ENCODE measurements at regions not wholly inside any gene's neighbourhood (a gene's known extent, or its start where the extent isn't known, plus 50 kb on each side); places are given as distances from the start of the nearest gene placed in this dataset.

DNA sequence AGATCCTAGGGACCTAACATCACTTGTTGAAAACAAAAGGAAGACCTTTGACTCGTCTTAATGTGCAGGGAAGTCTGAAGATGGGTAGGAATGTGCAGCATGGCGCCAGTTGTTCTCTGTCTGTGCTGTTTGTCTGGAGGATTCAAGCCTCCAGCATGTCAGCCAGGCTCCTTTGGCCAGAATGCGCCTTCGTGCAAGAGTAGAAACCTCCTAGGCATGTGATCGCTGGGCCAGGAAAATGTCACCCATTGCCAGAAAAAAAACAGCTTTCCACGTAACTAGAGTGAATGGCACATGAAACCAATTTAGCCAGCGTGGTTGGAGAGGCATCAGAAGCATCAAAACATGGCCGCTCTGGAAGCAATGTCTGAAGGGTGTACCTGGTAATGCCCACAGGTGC lies 132.7 kb downstream of the EDN1 start:
- H3K36me3 Mint-ChIP-seq (ENCODE audit: insufficient read depth) = no peaks in the 10 kb centered on the region

DNA sequence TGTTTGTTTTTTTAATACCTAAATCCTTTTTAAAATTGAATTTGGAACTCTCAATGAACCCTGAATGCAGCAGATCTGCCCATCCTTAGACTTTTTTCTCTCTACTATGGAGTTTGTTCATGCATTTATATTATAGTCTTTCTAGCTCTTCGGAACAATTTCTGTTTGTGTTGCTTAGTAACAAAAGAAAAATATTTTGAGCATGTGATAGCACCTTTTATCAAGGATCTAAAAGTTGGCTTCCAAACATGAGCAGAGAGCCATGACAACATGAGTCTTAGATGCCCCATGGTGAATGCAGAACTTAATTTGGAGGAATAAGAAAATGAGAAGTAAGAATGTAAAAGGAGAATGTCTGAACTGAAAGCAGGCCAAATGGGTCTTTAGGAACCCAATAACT lies 133.7 kb downstream of the EDN1 start:
- Mint-ChIP-seq H3K4me3 (no peak overlapping the region), H3K27me3 (ENCODE audit: low read depth) (peaks cover 6% of the 10 kb centered on the region), H3K9me3 (peaks cover 4% of the 10 kb centered on the region), H3K36me3 (ENCODE audit: insufficient read depth) (no peaks in the 10 kb centered on the region), H3K4me1 (ENCODE audit: low read depth) (no peaks in the 10 kb centered on the region)
- no peak for ATAC-seq
- DNase-seq = no peak

More for the DNA sequence above, 132.7 kb downstream of the EDN1 start:
- H3K27me3 Mint-ChIP-seq (ENCODE audit: low read depth) = peaks cover 3% of the 10 kb centered on the region
- peaks cover 8% of the 10 kb centered on the region for H3K9me3 Mint-ChIP-seq
- H3K4me3 Mint-ChIP-seq = no peak overlapping the region
- ATAC-seq = no peak
- DNase-seq = no peak
- no peaks in the 10 kb centered on the region for H3K4me1 Mint-ChIP-seq (ENCODE audit: low read depth)

DNA sequence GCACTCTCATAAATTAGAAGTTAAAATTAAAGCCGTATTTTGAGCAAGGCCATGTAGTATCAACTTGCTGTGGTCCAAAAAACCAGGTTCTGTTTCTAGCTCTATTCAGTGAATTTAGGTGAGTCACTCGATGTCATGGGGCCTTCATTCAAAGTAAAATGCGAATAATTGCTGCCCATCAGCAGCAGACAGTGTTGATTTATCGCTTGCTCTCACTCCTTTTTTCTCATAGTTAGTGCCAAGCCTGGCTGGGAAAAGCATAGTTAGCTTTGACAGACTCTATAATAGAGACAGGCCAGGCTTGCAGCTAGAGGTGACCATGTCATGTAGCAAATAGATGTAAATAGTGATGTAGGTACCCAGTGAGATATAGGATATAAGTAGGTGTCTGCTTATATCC lies 136.0 kb downstream of the EDN1 start:
- ATAC-seq (no peak), DNase-seq (no peak)
- peaks cover 6% of the 10 kb centered on the region for H3K27me3 Mint-ChIP-seq (ENCODE audit: low read depth)
- no peaks in the 10 kb centered on the region for H3K9me3 Mint-ChIP-seq
- no peak overlapping the region for H3K4me3 Mint-ChIP-seq
- H3K4me1 Mint-ChIP-seq (ENCODE audit: low read depth) = no peaks in the 10 kb centered on the region
- no peaks in the 10 kb centered on the region for H3K36me3 Mint-ChIP-seq (ENCODE audit: insufficient read depth)

DNA sequence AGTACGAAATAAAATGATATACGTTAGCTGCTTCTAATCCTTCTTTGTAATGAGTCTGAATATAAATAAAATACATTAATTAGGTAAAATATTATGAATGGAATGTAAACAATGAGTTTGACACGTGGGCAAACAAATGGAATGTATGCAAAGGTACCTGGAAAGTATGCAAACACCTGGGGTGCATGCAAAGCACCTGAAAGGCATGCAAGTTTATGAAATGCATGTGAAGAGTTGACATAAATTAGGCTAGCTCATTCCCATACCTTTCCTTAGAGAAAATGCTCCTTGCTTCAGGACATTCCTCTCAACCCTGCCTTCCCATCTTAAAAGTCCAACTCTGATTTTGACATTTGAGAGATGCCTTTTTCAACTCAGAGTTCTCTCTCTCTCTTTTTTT lies 140.9 kb downstream of the EDN1 start:
- no peaks in the 10 kb centered on the region for H3K4me1 Mint-ChIP-seq (ENCODE audit: low read depth)
- ATAC-seq (no peak), DNase-seq (no peak)
- H3K4me3 Mint-ChIP-seq = no peak overlapping the region
- H3K9me3 Mint-ChIP-seq = peaks cover 12% of the 10 kb centered on the region
- H3K27me3 Mint-ChIP-seq (ENCODE audit: low read depth) = peaks cover 2% of the 10 kb centered on the region
- H3K36me3 Mint-ChIP-seq (ENCODE audit: insufficient read depth) = no peaks in the 10 kb centered on the region

DNA sequence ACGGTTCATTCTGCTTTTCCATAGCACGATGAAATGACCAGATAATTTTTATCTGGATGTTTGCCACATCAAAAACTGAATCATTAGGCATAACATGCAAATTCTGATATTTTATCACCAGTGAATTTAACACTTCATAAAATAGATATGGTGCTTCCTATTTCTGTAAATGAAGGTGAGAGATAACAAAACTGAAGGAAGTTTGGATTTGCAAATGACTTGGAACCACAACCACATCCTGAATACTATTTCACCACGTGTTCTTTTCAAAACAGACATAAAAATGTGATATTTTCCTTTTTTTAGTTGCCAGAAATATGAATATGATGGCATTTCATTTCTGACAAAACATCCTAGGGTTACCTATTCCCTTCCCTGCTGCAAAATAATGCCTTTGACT lies 146.1 kb downstream of the EDN1 start:
- ATAC-seq = no peak
- peaks cover 12% of the 10 kb centered on the region for H3K9me3 Mint-ChIP-seq

DNA sequence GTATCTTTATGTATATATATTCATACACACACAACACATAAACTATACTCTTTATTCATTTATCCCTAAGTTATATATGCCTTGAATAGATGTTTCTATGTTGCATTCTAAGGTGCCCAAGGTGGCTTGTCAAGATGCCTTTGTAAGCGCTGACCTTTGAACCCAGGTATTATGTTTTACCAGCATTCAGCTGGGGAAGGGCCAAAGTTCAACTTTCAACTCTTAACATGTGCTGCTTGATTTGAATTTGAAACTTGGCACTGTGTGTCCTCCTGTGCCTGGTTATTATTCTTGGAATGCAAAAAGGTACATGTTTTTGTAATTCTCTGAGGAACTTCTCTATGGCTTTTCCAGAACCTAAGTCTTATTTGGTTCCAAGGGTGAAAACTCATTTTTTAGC lies 146.5 kb downstream of the EDN1 start:
- no peak overlapping the region for H3K4me3 Mint-ChIP-seq
- peaks cover 12% of the 10 kb centered on the region for H3K9me3 Mint-ChIP-seq
- DNase-seq = no peak
- H3K4me1 Mint-ChIP-seq (ENCODE audit: low read depth) = no peaks in the 10 kb centered on the region
- H3K36me3 Mint-ChIP-seq (ENCODE audit: insufficient read depth) = no peaks in the 10 kb centered on the region
- peaks cover 4% of the 10 kb centered on the region for H3K27me3 Mint-ChIP-seq (ENCODE audit: low read depth)
- ATAC-seq = no peak

More for the DNA sequence above, 146.1 kb downstream of the EDN1 start:
- Mint-ChIP-seq H3K27me3 (ENCODE audit: low read depth) (peaks cover 4% of the 10 kb centered on the region), H3K36me3 (ENCODE audit: insufficient read depth) (no peaks in the 10 kb centered on the region), H3K4me3 (no peak overlapping the region), H3K4me1 (ENCODE audit: low read depth) (no peaks in the 10 kb centered on the region)
- no peak for DNase-seq

DNA sequence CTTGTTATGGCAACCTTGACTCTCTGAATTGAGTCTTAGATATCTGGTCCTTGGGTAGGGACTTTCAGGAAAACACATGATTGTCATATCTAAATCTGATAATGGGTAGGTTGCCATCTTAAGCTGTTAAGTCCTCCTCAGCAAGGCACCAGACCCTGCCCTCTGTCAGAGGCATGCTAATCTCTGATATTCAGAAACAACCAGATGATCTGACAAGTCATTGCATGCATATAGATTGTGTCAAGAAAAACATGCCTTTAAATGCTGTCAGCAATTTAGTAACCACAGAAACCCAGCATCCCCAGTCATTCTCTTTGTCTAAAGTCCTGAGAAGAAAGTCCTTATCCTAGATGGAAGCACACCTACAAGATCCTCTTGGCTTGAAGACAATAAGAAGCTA lies 149.1 kb downstream of the EDN1 start:
- ATAC-seq (no peak), DNase-seq (no peak)
- H3K4me3 Mint-ChIP-seq = no peak overlapping the region
- no peaks in the 10 kb centered on the region for H3K4me1 Mint-ChIP-seq (ENCODE audit: low read depth)
- no peaks in the 10 kb centered on the region for H3K9me3 Mint-ChIP-seq
- H3K27me3 Mint-ChIP-seq (ENCODE audit: low read depth) = peaks cover 7% of the 10 kb centered on the region
- no peaks in the 10 kb centered on the region for H3K36me3 Mint-ChIP-seq (ENCODE audit: insufficient read depth)

DNA sequence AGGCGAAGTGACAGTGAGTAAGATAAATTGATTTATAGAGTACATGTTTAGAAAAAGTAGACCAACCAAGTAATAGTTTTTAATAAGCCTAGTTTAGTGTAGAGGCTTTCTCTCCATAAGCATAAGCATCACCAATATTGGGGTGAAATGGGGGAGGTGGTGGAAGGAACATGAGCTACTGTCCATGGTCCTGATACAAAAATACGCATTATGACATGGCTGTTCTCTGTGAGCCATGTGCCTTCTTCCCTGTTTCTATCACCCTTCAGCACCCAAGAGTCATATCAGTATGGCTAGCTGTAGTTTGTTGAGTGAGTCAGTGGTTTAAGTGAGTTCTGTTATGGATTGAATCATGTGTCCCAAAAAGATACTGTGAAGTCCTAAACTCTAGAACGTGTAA lies 150.8 kb downstream of the EDN1 start:
- Mint-ChIP-seq H3K4me1 (ENCODE audit: low read depth) (no peaks in the 10 kb centered on the region), H3K4me3 (no peak overlapping the region), H3K9me3 (no peaks in the 10 kb centered on the region), H3K27me3 (ENCODE audit: low read depth) (peaks cover 9% of the 10 kb centered on the region), H3K36me3 (ENCODE audit: insufficient read depth) (no peaks in the 10 kb centered on the region)
- ATAC-seq (no peak), DNase-seq (no peak)

DNA sequence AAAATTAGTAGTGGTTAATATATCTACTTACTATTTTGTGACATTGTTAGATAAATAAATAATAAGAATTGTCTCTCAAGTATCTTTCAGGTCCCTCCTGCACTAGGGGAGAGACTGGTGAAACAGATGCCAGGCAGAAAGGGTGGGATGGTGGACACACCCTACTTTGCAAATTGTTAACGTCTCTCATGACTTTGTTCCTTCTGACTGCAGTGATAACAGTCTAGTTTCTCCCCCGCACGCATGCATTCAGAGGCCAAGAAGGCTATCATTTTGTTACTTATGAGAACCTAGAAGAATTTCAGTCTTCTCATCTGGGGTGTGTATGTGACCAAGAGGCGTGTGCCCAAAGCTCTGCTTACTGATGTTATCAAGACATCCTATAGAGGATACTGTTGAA lies 152.3 kb downstream of the EDN1 start:
- Mint-ChIP-seq H3K4me1 (ENCODE audit: low read depth) (no peaks in the 10 kb centered on the region), H3K36me3 (ENCODE audit: insufficient read depth) (no peaks in the 10 kb centered on the region), H3K27me3 (ENCODE audit: low read depth) (peaks cover 9% of the 10 kb centered on the region), H3K4me3 (no peak overlapping the region), H3K9me3 (no peaks in the 10 kb centered on the region)
- DNase-seq = no peak
- ATAC-seq = no peak

DNA sequence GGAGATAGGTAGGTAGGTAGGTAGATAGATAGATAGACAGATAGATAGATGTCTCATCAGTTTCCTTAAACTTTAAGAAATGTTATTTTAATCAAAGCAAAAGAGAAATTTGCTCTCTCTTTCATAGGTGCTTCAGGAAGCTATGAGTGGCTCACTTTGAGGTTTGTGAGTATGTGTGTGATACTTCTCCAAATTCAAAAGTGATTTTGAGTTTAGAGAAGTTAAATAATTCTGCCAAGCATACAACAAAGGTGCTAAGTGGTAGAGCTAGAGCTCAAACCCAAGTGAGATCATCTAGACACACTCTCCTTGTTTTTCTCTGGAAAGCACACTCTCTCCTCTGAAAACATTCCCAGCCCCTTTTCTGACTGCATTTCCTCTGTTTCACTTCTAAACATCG lies 156.2 kb downstream of the EDN1 start:
- Mint-ChIP-seq H3K27me3 (ENCODE audit: low read depth) (peaks cover 15% of the 10 kb centered on the region), H3K9me3 (peaks cover 3% of the 10 kb centered on the region), H3K4me1 (ENCODE audit: low read depth) (no peaks in the 10 kb centered on the region), H3K36me3 (ENCODE audit: insufficient read depth) (no peaks in the 10 kb centered on the region), H3K4me3 (no peak overlapping the region)
- ATAC-seq = no peak
- no peak for DNase-seq

DNA sequence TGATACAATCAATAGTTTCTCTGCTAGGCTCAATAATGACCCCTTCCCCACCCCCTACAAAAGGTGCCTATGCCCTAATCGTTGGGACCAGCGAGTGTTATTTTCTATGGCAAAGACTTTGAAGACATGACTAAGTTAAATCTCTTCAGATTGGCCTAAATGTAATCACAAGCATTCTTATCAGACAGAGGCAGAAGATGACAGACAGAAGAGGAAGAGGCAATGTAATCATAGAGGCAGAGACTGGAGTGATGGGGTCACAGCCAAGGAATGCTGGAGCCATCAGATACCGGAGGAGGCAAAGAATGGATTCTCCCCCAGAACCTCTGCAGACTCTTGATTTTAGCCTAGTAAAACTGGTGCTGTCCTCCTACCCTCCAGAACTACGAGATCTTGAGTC lies 159.3 kb downstream of the EDN1 start:
- Mint-ChIP-seq H3K4me3 (no peak overlapping the region), H3K36me3 (ENCODE audit: insufficient read depth) (no peaks in the 10 kb centered on the region), H3K27me3 (ENCODE audit: low read depth) (peaks cover 15% of the 10 kb centered on the region), H3K4me1 (ENCODE audit: low read depth) (no peaks in the 10 kb centered on the region), H3K9me3 (peaks cover 15% of the 10 kb centered on the region)
- ATAC-seq (no peak), DNase-seq (no peak)

DNA sequence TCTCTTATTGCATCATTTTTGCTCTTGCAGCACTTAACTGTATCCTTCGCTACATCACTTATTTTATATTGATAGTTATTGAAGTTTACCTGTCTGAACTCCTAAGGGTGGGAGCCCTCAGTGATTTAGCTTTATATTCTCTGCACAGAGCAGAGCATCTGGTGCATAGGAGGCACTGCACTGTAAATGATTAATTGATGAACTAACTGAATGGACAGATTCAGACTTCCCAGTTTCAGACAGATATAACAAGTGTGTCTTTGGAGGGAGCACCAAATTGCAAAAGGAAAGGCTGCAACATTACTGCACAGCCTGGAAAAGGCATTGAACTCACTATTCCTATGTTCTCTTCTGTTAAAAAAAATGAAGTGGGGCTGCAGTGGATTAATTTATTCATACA lies 160.3 kb downstream of the EDN1 start:
- no peaks in the 10 kb centered on the region for H3K36me3 Mint-ChIP-seq (ENCODE audit: insufficient read depth)
- no peak for DNase-seq
- no peak for ATAC-seq
- H3K4me1 Mint-ChIP-seq (ENCODE audit: low read depth) = no peaks in the 10 kb centered on the region
- H3K9me3 Mint-ChIP-seq = peaks cover 23% of the 10 kb centered on the region
- peaks cover 12% of the 10 kb centered on the region for H3K27me3 Mint-ChIP-seq (ENCODE audit: low read depth)
- no peak overlapping the region for H3K4me3 Mint-ChIP-seq

DNA sequence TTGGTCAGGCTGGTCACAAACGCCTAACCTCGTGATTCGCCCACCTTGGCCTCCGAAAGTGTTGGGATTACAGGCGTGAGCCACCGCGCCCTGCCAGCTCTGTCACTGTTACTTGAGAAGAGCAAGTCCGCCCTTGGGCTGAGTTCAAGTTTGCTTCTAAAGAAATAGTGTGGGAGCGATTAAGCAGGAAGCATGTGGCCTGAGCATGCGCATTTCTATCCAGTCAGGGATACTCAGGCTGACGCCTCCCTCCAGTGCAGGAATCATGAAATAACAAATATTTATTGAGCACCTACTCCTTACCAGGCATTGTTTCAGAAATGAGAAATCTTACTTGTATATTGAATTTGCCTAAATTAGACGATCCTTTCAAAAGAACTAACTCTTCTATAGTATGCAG lies 166.2 kb downstream of the EDN1 start:
- Mint-ChIP-seq H3K4me1 (ENCODE audit: low read depth) (no peaks in the 10 kb centered on the region), H3K27me3 (ENCODE audit: low read depth) (peaks cover 5% of the 10 kb centered on the region)

DNA sequence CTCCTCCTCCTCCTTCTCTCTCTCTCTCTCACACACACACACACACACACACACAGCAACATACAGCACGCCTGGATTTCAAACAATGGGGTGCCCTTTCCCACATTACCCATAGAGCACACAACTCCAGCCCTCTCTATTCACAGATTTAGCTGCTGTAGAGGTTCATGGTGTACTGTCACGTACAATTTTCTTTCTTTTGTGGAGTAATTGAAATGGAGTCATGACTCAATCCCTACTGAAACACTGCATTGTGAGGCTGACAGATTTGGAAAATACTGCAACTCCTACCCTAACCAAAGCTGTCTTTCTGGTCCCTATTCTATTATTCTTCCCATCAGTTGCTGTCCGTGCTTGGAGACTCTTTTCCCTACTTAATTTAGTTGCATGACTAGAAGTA lies 166.9 kb downstream of the EDN1 start:
- ATAC-seq (no peak), DNase-seq (no peak)
- Mint-ChIP-seq H3K4me3 (no peak overlapping the region), H3K4me1 (ENCODE audit: low read depth) (no peaks in the 10 kb centered on the region), H3K27me3 (ENCODE audit: low read depth) (peaks cover 3% of the 10 kb centered on the region), H3K36me3 (ENCODE audit: insufficient read depth) (no peaks in the 10 kb centered on the region), H3K9me3 (peaks cover 20% of the 10 kb centered on the region)

More for the DNA sequence above, 166.2 kb downstream of the EDN1 start:
- peaks cover 20% of the 10 kb centered on the region for H3K9me3 Mint-ChIP-seq
- no peak overlapping the region for H3K4me3 Mint-ChIP-seq
- ATAC-seq (no peak), DNase-seq (no peak)
- no peaks in the 10 kb centered on the region for H3K36me3 Mint-ChIP-seq (ENCODE audit: insufficient read depth)

DNA sequence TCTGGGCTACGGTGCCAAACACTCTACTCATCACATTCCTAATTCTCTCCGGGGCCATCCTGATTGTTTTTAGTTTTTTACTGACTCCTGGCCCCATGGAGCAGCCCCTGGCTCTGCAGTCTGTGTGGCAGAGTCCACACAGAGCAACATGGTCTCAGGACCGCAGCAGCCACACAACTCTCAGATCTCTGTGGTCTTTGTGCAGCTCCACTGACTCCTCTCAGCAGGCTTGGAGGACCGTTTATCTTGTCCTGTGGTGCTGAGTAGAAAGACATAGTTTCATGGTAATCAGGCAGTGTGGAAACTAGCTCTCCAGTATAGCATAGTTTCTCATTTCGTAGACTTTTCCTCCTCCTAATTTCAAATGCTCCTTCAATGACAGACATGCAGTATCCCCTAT lies 168.4 kb downstream of the EDN1 start:
- ATAC-seq = no peak
- Mint-ChIP-seq H3K4me3 (no peak overlapping the region), H3K9me3 (peaks cover 13% of the 10 kb centered on the region), H3K36me3 (ENCODE audit: insufficient read depth) (no peaks in the 10 kb centered on the region), H3K27me3 (ENCODE audit: low read depth) (peaks cover 3% of the 10 kb centered on the region), H3K4me1 (ENCODE audit: low read depth) (no peaks in the 10 kb centered on the region)
- DNase-seq = no peak
